SK-N-SH (cell line): ENCODE measurements at regions not wholly inside any gene's neighbourhood (a gene's known extent, or its start where the extent isn't known, plus 50 kb on each side); places are given as distances from the start of the nearest gene placed in this dataset.

Experiments
- CHD2 ChIP-seq: fragments of 150-350 bp; IDR thresholded peaks from 2 replicates; pipeline ENCODE4 v1.6.1; 2018; ENCODE audit warnings: low read length; ENCODE audit not compliant: partially characterized antibody
- GABPA ChIP-seq: IDR thresholded peaks from 2 replicates; pipeline ENCODE4 v1.4.0; 2012; ENCODE audit warnings: low read depth, mild to moderate bottlenecking
- POLR2AphosphoS5 ChIP-seq: IDR thresholded peaks from 2 replicates; pipeline ENCODE4 v1.6.1; 2012; ENCODE audit warnings: low read depth, low read length

- no peak for TF ChIP-seq CHD2
- TF ChIP-seq POLR2AphosphoS5, result no peak
- TF ChIP-seq GABPA, result no peak
Observed at GRCh38 chr3:5035113-5035512, 55.9 kb downstream of the BHLHE40 start.
